ENCODE measurements at regions not wholly inside any gene's neighbourhood (a gene's known extent, or its start where the extent isn't known, plus 50 kb on each side); places are given as distances from the start of the nearest gene placed in this dataset.
"Not testable (repeated sequence)": the region's sequence is repeated elsewhere in the genome, so short reads cannot be mapped to it uniquely, and the experiment has no call there.

DNA sequence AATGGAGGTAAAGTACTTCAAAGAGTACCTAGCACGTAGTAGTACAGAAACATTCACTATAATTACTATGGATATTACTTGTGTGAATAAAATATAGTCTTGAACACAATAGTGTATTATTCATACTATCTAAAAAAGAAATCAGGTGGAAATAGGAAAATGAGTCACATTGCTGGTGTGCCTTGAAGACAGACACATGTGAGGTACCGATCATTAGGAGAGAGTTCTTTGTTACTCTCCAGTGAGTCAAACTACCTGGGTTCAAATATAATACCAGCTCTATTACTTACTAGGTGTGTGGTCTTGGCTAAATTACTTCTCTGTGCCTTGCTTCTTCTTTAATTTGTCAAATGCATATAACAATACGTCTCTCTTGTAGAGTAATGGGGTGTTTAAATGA is 50.8 kb upstream of the BEND6 start:
- FAIRE-seq, result no peak

DNA sequence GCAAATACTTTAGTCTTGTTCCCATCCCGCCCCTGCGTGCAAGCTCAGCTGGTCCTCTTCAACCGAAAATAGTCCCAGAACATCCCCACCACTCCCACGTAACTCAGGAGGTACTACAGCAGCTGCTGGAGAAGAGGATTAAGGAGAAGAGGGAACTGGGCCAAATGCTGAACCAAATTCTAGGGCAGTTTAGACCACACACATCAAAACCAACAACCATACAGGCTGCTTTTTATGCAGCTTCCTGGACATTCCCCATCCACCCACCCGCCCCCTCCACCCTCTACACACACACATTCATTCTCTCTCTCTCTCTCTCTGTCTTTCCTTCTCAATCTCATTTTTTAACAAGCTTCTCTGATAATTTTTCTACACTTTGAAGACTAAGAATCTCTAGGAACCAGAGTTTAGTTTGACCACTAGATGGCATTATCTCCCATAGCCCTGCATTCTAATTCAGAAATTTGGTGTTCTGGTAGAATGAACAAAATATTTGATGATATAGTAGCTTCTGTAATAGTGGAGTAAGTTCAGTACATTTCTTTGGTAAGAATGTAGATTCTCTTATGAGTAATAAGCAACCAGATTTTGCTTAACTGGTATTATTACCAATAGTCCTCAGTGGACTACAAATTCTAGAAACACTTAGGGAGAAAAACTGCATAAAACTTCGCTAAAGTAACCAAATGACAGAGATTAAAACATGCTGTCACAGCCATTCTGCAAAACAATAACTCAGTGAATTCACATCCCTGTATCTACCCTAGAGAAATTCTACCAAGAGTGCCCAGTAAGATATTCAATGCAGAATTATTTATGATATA is 52.1 kb upstream of the BEND6 start:
- peak; percentile 78 for FAIRE-seq

DNA sequence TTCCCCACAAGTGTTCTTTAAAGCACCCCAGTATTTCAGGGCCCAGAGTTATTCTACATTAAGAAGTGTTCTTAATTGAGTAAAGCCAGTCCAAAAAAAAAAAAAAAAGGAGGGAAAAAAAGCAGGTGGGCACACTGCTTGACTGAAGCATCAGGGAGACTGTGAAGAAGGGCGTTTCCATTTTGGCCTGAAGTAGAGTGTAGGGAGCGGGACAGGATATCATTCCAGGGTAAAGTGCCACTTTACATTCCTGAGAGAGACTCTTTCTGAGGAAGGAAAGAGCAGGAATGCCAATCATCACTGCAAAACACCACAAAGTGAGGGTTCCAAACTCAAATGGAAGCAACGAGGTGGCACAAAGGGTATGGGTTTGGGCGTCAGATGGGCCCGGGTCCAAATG is 54.1 kb upstream of the BEND6 start:
- no peak for FAIRE-seq

DNA sequence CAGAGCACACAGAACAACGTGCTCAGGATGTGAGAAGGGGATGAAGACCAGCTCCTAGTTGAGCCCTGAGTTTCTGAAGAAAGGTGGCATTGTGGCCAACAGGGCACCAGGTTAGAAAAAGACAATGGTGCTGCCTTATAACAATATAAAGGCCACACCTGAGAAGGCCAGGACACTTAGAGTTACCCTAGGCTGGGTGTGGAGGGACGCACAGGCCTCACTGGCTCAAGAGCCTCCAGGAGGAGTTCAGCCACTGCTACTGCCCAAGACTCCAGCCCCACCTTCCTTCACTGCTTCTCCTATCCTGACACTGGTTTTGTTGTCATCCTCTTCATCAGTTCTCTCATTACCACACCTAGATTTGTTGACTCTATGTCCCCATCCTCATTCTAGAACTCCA is 55.2 kb upstream of the BEND6 start:
- no peak for FAIRE-seq

DNA sequence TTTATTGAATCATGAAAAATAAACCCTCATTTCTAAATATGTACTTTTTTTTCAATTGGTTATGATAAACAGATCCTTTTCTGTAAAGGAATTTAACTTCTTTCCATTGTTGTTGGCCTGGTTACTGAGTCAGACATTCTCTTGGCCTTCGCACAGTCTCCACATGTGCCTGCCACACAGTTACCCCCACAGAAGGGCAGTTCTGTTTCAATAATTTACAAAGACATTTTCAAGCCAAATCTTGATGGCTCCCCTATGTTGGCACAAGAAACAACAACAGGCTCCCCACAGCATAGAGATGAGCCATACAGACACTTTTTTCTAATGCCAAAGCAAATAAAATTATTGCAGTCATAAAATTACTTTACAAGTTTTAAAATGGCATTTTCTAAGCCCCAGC is 55.6 kb upstream of the BEND6 start:
- no peak for FAIRE-seq

DNA sequence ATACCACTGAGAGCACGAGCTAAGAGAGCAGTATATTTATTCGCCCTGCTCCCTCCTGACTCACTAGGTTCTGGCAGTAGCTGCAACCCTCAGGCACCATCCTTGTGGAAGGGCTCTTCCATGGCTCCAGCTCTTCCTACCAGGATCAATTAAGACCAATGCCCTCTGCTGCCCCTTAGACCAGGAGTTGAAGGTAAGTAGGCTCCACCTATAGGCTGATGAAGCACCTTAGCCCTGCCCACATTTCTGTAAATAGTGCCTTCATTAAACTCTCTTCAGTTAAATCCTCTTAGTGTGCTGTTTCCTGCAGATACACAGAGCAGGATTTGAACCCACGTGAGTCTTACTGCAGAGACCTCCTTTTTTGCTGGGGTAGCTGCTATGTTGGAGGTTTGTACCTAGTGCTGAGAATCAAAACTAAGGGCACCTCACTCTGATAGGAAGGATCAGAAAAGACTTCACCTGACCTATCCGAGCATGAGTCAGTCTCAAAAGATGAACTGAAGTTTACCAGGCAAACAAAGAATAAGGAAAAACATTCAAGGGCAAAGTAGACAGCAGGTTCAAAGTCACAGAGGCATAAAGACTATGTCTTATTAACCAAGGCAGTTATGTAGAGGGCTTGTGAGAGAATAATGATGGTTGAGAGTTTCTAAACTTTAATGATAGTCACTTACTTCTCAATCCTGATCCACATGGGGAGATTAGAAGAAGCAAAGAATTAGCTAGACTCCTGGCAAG is 56.9 kb upstream of the BEND6 start:
- no peak for FAIRE-seq

DNA sequence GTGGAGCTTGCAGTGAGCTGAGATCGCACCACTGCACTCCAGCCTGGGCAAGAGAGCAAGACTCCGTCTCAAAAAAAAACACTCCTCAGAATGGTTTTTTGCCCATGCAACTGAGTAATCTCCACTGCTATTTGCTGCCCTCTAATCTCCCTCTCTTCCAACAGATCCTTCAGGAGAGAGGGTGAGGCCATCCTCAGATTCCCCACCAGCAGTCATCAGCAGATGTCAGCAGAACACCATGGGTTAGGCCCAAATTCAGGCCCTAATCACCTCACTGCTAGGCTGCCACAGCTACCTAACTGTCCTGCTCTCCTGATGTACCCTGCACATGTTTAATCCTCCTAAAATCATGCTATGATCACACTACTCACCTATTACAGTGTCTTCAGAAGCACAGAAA is 63.2 kb upstream of the BEND6 start:
- no peak for FAIRE-seq

DNA sequence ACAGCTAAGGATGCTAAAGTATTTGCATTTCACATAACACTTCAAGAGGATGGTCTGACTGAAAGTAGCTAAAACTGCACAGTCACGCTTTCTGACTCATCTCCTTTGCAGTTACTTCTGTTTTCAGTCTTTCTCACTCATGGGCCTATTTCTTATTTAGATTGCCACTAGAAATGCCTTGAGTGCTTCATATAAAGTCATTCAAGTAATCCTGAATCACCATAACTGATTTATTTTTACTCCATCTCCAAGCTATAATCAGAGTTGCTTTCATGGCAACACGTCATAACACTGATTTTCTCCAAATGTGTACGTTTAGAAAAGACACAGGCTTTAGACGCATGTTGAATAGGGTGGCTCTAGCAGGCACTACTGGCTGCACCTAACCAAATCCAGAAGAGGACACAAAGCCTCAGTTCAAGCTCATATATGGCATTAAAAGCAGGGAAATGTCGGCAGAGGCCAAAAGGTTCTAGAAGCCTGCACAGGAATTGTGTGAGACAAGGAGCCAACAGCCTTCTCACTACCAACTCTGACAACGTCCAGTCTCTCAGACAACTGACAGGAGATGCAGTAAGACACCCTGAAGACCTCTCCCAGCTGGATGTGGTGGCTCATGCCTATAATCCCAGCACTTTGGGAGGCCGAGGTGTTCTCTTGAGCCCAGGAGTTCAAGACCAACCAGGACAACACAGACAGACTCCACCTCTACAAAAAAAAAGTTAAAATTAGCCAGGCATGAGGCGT is 64.1 kb upstream of the BEND6 start:
- FAIRE-seq, result no peak

DNA sequence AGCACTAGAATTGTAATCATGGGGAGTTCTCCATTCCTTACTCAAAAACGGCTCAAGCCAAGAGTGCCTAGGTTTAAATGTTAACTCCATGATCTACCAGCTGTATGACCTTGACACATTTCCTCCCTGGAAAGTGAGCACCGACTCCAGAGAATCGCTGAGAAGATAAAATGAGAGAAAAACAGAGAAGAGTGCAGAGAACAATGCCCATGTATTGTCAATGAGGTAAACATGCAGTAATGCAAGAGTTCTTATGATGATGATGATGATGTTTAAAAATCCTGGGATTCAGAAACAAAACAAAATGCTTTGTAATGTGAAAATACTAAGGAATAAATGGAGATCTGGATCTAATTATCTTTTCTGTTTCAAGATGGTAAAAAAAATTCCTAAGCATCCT is 64.8 kb upstream of the BEND6 start:
- FAIRE-seq, result no peak

DNA sequence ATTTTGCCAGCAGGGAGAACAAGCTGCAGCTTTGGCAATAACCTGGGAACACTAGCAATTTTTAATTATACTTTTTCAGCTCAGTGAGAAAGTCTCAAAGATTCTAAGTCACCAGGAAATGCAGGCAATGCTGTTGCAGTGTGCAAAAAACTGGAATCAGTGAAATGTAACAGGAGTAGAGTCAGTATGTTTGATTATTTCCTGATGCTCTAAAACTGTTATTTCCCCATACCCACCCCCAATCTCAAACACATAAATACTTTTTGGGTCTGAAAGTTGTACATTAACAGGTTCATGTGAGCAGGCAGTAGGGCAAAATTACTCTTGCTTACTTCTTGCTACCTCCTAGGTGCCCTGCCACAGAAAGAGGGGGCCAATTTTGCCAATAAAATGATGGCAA is 65.4 kb upstream of the BEND6 start:
- no peak for FAIRE-seq

DNA sequence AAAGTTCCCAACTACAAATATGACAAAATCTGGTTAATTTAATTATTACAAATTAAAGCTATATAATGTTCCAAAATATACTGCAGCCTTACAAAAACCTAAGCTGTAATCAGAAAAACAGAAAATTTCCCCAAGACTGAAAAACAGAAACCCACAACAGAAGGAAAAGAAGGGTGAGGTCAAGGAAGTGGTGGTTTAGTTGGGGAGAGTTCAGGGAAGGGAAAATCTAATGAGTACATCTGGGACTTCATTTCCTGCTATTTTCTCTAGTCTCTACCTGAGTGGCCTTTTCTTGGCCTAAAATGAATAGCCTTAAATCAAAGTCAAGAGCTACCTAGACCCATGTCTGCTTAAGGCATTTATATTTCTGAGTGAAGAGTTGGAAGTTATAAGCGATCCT is 66.2 kb upstream of the BEND6 start:
- no peak for FAIRE-seq

DNA sequence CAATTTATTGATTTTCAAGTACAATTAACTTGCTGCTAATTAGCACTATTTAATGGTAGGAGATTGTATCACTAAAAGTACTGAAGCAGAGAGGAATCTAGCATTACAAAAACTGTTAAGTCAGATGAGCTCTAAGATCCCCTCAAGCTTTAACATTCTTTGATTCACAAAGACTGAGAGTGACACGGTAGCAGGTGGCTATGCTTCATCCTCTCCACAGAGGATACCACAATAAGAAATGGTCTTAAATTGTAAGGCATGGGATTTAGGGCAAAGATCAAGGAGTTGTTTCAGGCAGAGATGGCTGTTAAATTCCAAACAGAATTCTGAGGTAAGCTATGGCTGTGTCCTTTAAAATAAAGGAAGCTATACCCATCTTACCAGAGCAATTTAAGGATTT is 67.8 kb upstream of the BEND6 start:
- FAIRE-seq, result no peak

DNA sequence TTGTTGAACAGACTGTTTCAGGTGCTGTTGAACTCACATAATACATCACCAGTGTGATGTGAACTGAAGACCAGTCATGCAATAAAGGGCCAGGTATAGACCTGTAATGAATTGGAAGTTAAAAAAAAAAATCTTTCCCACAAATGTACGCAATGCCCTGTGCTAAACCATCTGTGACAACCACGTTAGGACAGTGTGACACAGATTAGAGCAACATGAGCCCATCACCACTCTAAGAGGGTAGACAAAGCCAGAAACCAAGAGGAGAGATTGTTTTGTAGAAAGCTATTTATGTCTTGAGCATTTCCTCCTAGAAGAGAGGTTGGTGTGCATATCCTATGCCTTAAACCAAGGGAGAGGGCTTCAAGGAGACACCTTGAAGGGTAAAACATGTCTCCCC is 77.0 kb upstream of the BEND6 start:
- no peak for FAIRE-seq

DNA sequence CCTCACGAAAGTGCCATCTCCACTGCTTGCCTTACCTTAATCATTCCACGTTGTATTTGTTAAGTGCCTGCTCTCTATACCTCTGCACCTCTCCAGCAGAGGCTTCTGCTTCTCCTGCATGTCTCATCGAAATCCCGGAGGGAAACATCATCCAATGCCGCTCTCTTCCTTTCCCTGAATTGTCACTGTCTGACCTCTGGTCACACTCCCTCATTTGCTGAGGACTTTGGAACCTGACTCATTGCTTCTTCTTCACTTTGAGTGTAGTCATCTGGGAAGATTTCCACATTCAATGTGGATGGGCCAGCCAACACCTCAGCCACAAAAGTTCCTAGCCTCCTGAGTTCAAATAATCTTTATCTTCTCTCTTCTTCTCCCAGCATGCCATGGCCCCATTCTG is 78.9 kb upstream of the BEND6 start:
- FAIRE-seq, result no peak

DNA sequence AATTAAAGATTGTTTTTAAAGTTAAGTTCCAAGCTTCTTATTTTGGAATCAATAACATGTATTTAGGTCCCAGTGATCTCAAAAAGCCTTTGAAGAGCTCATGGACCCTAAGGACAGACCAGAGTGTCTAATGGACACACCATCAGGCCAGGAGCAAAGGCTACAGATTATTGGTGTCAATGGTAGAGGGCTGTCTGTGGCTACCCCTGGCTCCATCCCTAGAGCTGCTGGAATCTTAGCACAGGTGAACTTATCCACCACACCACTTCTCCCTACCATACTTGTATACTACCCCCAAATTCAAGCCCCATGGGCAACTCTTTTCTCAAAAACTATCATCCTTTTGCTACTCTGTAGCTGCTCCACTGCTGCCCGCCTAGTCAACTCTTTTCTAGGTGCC is 79.4 kb upstream of the BEND6 start:
- no peak for FAIRE-seq

DNA sequence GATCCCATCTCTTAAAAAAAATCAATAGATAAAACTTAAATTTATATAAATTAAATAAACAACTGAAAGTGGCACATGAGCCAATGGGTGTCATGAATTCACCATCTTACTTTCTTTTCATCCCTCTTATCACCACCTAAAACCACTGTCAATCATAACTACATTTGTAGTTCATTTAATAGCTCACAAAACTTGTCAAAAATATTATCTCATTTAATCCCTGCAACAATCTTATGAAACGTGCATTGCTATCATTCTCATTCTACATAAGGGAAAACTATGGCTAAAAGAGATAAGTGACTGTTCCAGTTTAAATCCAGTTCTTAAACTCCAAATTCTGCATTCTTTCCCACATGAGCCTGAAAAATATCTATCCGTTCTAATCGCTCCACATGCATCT is 80.6 kb upstream of the BEND6 start:
- FAIRE-seq, result no peak

DNA sequence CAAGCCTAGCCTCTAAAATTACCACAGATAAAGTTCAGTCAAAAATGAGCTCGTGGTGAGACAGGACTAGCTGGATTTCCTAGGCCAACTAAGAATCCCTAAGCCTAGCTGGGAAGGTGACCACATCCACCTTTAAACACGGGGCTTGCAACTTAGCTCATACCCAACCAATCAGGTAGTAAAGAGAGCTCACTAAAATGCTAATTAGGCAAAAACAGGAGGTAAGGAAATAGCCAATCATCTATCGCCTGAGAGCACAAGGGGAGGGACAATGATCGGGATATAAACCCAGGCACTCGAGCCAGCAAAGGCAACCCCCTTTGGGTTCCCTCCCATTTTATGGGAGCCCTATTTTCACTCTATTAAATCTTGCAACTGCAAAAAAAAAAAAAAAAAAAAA is 84.9 kb upstream of the BEND6 start:
- not testable (repeated sequence) for FAIRE-seq

DNA sequence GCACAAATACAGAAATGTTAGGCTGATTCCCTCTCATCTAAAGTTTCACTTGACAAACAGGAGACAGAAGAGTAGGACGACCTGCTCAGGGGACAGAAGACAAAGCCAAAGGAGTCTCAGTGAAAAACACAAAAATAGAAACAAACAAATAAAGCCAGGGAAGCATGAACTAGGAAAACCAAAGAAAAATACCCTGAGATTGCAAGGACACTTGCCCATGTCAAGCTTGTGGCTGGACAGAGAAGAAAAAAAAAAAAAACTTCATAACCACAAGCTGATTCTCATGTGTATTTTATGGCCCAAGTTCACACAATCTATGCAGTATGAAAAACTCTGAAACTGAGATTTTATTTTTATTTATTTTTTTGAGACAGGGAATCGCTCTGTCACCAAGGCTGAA is 85.6 kb upstream of the BEND6 start:
- FAIRE-seq, result no peak

DNA sequence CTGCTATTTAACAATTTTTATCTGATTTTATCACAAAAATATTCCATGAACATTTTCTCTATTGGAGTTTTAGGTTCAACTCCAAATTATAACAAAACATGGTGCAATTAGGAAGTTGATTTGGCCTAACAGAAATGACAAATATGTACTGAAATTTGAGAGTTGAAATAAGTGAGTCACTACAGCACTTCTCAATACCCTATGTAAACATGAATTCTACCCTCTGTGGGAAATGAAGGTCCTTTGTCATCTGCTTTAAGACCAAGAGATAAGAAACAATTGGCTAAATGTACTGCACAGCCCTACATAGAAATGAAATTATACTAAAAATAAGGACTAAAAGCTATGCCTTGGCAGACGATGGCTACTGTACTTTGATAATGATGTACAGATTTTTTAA is 86.2 kb upstream of the BEND6 start:
- FAIRE-seq, result no peak

DNA sequence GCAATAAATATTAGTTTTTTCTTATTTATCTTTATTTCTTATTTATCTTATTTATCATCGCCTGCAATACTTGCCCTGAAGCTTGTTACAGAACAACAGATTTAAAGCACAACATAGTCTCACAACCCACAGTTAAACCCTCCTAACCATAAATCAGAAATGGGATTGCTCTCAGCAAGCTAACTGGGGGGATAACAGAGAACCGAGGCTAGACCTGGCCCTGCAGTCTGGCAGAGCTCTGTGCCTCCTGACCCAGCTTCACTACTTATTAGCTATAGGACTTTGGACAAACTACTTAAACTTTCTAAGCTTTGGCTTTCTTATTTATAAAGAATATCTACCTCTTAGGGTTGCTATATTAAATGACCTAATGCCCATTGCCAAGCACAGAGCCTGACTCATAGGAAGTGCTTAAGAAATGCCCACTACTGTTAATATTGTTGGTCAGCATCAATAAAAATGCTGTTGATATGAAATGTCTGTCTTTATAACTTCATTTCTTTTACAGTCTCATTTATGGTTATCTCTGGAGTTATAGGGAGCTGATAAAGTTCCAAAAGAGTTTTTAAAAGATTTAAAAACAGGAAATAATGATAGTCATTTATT is 87.9 kb upstream of the BEND6 start:
- FAIRE-seq, result no peak

DNA sequence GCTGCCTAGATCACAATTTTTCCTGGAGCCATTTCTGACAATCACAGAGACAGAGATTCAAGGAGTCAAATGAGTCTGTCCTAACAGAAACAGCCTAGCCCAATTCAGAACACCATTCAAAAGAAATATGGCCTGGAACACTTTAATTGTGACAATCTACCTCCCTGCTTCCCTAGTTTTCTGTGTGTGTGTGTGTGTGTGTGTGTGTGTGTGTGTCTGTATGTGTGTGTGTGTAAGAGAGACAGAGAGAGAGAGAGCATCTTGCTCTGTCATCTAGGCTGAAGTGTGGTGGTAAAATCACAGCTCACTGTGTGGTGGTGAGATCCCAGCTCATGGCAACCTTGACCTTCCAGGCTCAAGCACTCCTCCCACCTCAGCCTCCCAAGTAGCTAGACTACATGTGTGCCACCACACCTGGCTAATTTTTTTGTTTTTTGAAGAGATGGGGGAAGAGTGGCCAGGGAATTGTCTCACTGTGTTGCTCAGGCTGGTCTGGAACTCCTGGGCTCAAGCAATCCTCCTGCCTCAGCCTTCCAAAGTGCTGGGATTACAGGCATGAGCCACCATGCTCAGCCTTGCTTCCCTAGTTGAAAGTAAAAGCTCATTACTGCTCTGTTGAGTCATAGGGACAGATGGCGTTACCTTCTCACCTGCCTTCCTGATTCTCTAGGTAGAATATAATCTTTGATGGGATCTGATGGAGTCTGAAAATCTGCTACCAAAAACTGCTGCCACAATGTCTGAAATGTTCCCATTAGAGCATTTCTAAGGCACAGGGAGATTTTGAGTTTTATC is 89.6 kb upstream of the BEND6 start:
- no peak for FAIRE-seq

DNA sequence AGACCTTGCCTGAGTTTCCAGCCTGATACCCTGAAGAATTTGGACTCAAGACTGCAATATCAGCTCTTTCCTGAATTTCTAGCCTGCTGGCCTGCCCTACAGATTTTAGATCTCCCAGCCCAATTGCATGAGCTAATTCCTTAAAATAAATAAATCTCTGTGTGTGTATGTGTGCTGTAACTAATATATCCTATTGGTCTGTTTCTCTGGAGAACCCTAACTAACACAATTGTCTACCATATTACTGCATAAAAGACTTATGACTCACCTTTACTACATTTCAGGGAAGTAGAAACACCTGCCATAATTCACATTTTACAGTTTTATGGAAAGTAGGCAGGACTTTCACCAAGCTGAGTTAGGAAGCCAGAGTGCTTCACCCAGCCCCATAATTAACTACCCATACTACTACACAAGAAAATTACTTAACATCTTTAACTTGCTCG is 90.7 kb upstream of the BEND6 start:
- no peak for FAIRE-seq

DNA sequence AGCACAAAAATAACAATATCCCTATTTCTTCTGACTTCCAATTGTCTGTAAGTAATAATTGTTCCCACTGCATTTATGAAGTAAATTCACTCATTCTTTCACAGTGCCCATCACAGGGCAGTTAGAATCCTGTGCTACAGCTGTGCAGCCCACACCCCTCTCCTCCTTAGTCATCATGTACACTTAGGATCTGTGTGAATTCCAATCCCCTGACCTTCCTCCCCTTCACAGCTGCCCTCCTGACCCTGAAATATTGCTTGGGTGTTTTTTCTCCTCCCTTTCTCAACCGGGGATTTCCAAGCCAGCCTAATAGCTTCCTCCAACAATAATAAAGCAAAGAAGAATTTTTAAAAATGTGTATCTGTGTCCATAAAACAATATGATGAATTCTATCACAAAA is 91.5 kb upstream of the BEND6 start:
- no peak for FAIRE-seq
